Endothelial cell of umbilical vein (primary cell): ENCODE measurements at regions not wholly inside any gene's neighbourhood (a gene's known extent, or its start where the extent isn't known, plus 50 kb on each side); places are given as distances from the start of the nearest gene placed in this dataset.

Experiments
- BruUV-seq: library from RNA; stranded (reverse); fragments of 400-500 nt; replicated peaks from 2 replicates; lab custom pipeline; 2021; lab: Mats Ljungman, UMichigan
- CTCF ChIA-PET: fragments of 300-600, 350-600 bp; sonication (Branson Sonifier 250); formaldehyde crosslinking; loops from one replicate; lab custom pipeline; 2021; ENCODE audit warnings: antibody characterized with exemption, inconsistent platforms; lab: Charles Lee
- POLR2A ChIA-PET: fragments of 300-600, 350-600 bp; sonication (Branson Sonifier 250); formaldehyde crosslinking; loops from one replicate; lab custom pipeline; 2021; ENCODE audit warnings: antibody characterized with exemption, inconsistent platforms; lab: Charles Lee
- DNase-seq: peaks from one replicate; pipeline ENCODE4 v3.0.0-alpha.2; 2011; ENCODE audit warnings: low read depth, low spot score
- FAIRE-seq: peaks from 2 replicates; lab custom pipeline; 2011; peaks lifted over from hg19 to GRCh38; lab: Jason Lieb, UNC
- H2AFZ ChIP-seq: 2 replicates; pipeline ENCODE4 v1.6.0; 2012; ENCODE audit warnings: low read depth, low read length, control low read depth, inconsistent platforms
- H3K27ac ChIP-seq: 2 replicates; pipeline ENCODE4 v1.5.1; 2011; ENCODE audit warnings: low read depth, mild to moderate bottlenecking, control low read depth, low read length, moderate library complexity; ENCODE audit not compliant: insufficient read depth
- H3K27me3 ChIP-seq, 2 experiments: 2 replicates each; pipeline versions ENCODE4 v1.6.0 to v1.6.1; 2011; ENCODE audit warnings: low read length in 2 of 2, mixed read lengths in 1 of 2; ENCODE audit not compliant: control insufficient read depth in 2 of 2, insufficient read depth in 2 of 2
- H3K36me3 ChIP-seq, 2 experiments: 2 replicates in 1 of 2; 3 replicates in 1 of 2; pipeline ENCODE4 v1.5.1; 2011; ENCODE audit warnings: low read length in 2 of 2, mild to moderate bottlenecking in 1 of 2, moderate library complexity in 1 of 2; ENCODE audit not compliant: control insufficient read depth in 2 of 2, insufficient read depth in 2 of 2; ENCODE audit errors: extremely low read depth in 1 of 2
- H3K4me1 ChIP-seq: 3 replicates; pipeline ENCODE4 v1.5.1; 2011; ENCODE audit warnings: mild to moderate bottlenecking, low read length; ENCODE audit not compliant: control insufficient read depth, insufficient read depth; ENCODE audit errors: extremely low read depth
- H3K4me2 ChIP-seq: 2 replicates; pipeline ENCODE4 v1.6.1; 2011; ENCODE audit warnings: low read length, control low read depth, mixed read lengths; ENCODE audit not compliant: insufficient read depth
- H3K4me3 ChIP-seq, 3 experiments: fragments of 200-600 bp in 1 of 3; sonication (generic), shearing (Covaris generic) in 1 of 3; replicated peaks in 1 of 3; 2 replicates each; pipeline ENCODE4 v1.5.1; 2011 to 2016; ENCODE audit warnings: control low read depth in 3 of 3, low read length in 3 of 3, mild to moderate bottlenecking in 2 of 3, inconsistent platforms in 1 of 3, low read depth in 1 of 3, moderate library complexity in 1 of 3; ENCODE audit not compliant: insufficient read depth in 1 of 3
- H3K79me2 ChIP-seq: 2 replicates; pipeline ENCODE4 v1.6.0; 2012; ENCODE audit warnings: low read length, inconsistent platforms; ENCODE audit not compliant: control insufficient read depth, insufficient read depth
- H3K9ac ChIP-seq: replicated peaks from 2 replicates; pipeline ENCODE3; 2011; ENCODE audit warnings: low read length, control low read depth; ENCODE audit not compliant: insufficient read depth; ENCODE audit errors: extremely low read depth
- H3K9me1 ChIP-seq: replicated peaks from 3 replicates; pipeline ENCODE4 v1.6.0; 2011; ENCODE audit warnings: mild to moderate bottlenecking, low read length; ENCODE audit not compliant: control insufficient read depth, insufficient read depth; ENCODE audit errors: extremely low read depth
- H3K9me3 ChIP-seq: replicated peaks from 2 replicates; pipeline ENCODE4 v1.5.1; 2012; ENCODE audit warnings: low read length, inconsistent platforms; ENCODE audit not compliant: control insufficient read depth, insufficient read depth
- H4K20me1 ChIP-seq: replicated peaks from 2 replicates; pipeline ENCODE3; 2011; ENCODE audit warnings: mild to moderate bottlenecking, low read length; ENCODE audit not compliant: control insufficient read depth, insufficient read depth; ENCODE audit errors: extremely low read depth
- CTCF ChIP-seq, 2 donors: IDR thresholded peaks; 1 replicate in 1 of 2; 2 replicates in 1 of 2; pipeline ENCODE4 v1.5.1; 2011; ENCODE audit warnings: low read length in 2 of 2, mild to moderate bottlenecking in 2 of 2, moderate library complexity in 2 of 2, control low read depth in 1 of 2, inconsistent platforms in 1 of 2, low read depth in 1 of 2; ENCODE audit not compliant: insufficient read depth in 1 of 2; ENCODE audit errors: extremely low read depth in 1 of 2
- EZH2 ChIP-seq: IDR thresholded peaks from 2 replicates; pipeline ENCODE4 v1.6.1; 2012; ENCODE audit warnings: borderline replicate concordance, low read depth, mild to moderate bottlenecking, moderate library complexity, low read length, inconsistent platforms; ENCODE audit not compliant: severe bottlenecking
- FOS ChIP-seq: IDR thresholded peaks from 2 replicates; pipeline ENCODE4 v1.6.1; 2011; ENCODE audit warnings: mild to moderate bottlenecking, low read length, moderate library complexity, borderline replicate concordance; ENCODE audit not compliant: insufficient read depth
- GATA2 ChIP-seq: IDR thresholded peaks from 2 replicates; pipeline ENCODE4 v1.7.0; 2011; ENCODE audit warnings: low read depth, mild to moderate bottlenecking, moderate library complexity, mixed read lengths, low read length; ENCODE audit not compliant: insufficient read length, insufficient read depth
- JUN ChIP-seq: IDR thresholded peaks from 2 replicates; pipeline ENCODE4 v1.6.1; 2011; ENCODE audit warnings: borderline replicate concordance, low read depth; ENCODE audit not compliant: insufficient read length, insufficient read depth
- MYC ChIP-seq: IDR thresholded peaks from one replicate; pipeline ENCODE4 v1.6.1; 2011; ENCODE audit warnings: mild to moderate bottlenecking, low read depth, low read length
- POLR2A ChIP-seq: IDR thresholded peaks from 2 replicates; pipeline ENCODE4 v1.6.1; 2012; ENCODE audit warnings: low read depth, mild to moderate bottlenecking, control low read depth, low read length
- POLR2AphosphoS5 ChIP-seq: IDR thresholded peaks from 2 replicates; pipeline ENCODE4 v1.6.1; 2012; ENCODE audit warnings: low read depth, mild to moderate bottlenecking, control low read depth, low read length, moderate library complexity; ENCODE audit not compliant: insufficient read depth
- dilution Hi-C: fragments of 300-500 bp; cut with MboI; formaldehyde crosslinking; loops from one replicate; pipeline ENCODE4 v1.15.0; 2019; ENCODE audit warnings: low sequenced_read_pairs; ENCODE audit not compliant: extremely low pct_ligation_motif_present
- intact Hi-C: fragments of 100-400 bp; cut with micrococcal nuclease; formaldehyde crosslinking; loops from one replicate; pipeline ENCODE4 v1.10.0; 2022
- TF ChIP-seq, protein P1 (sequence below): IDR thresholded peaks from 2 replicates; pipeline ENCODE4 v1.6.1; 2011; ENCODE audit not compliant: insufficient read depth, insufficient read length

- intact Hi-C loops (loop anchor here (2.0 kb wide), 2 partner anchors 71 to 451 kb away; no protein-coding TSS in a partner anchor), dilution Hi-C loops (no loop called here)
- Histone ChIP-seq H3K4me3 (no peak overlapping the region), H2AFZ (no peak overlapping the region), H3K27me3 (no peaks in the 10 kb centered on the region), H3K9me1 (no peaks in the 10 kb centered on the region), H3K36me3 (no peaks in the 10 kb centered on the region), H3K79me2 (peaks cover 76% of the 10 kb centered on the region), H3K9me3 (no peaks in the 10 kb centered on the region), H4K20me1 (no peaks in the 10 kb centered on the region), H3K4me2 (peak overlapping the region; percentile 32), H3K4me1 (peaks cover 95% of the 10 kb centered on the region), H3K9ac (no peak overlapping the region), H3K27ac (peak overlapping the region; percentile 74)
- ChIA-PET POLR2A (interaction anchor here (3.0 kb wide), 1 partner anchor 13 kb away, joined by 14 read pairs; no protein-coding TSS in a partner anchor), CTCF (interaction anchor here (0.5 to 4.7 kb wide), 9 partner anchors 9 to 153 kb away, joined by 3 to 41 read pairs (median 5); partner anchors contain the start of gene C12orf75)
- BruUV-seq, result no TSS peak
- DNase-seq (peak; percentile 51), FAIRE-seq (peak; percentile 21)
- TF ChIP-seq, protein P1, sequence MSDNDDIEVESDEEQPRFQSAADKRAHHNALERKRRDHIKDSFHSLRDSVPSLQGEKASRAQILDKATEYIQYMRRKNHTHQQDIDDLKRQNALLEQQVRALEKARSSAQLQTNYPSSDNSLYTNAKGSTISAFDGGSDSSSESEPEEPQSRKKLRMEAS, result no peak
- no peak for TF ChIP-seq JUN
- no peak for TF ChIP-seq EZH2
- no peak for TF ChIP-seq MYC
- no peak for TF ChIP-seq POLR2AphosphoS5
- TF ChIP-seq FOS, result no peak
- TF ChIP-seq POLR2A, result no peak
- no peak for TF ChIP-seq GATA2
- TF ChIP-seq CTCF (IDR thresholded peaks at IDR 0.05; ENCODE audit: extremely low read depth in 1 of 2, insufficient read depth in 1 of 2, low read depth in 1 of 2, low read length in 2 of 2), result no peak
These were observed 153.2 kb downstream of the C12orf75 start for GRCh38 chr12:105483691-105484090.
